ENCODE measurements at regions not wholly inside any gene's neighbourhood (a gene's known extent, or its start where the extent isn't known, plus 50 kb on each side); places are given as distances from the start of the nearest gene placed in this dataset.
"Not testable (repeated sequence)": the region's sequence is repeated elsewhere in the genome, so short reads cannot be mapped to it uniquely, and the experiment has no call there.

DNA sequence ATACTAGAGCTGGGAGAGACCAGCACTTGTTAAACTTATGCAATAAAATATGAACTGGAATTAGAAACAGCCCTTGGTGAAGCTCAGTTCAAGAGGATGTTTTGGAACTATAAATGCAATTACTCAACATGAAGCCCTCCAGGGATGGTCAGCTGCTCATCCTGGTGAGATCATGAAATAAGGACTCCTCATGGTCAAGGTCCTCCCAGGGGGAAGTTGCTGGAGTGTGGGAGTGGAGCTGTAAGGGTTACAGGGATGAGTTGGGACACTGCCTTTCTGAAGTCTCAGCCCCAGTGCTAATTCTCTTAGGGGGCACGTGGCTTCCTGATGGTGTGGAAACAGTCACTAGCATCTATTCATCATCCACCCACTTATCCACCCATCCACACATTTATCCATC is 301.7 kb upstream of the SFSWAP start:
- Mint-ChIP-seq H3K27ac (no peak overlapping the region), H3K4me3 (no peak overlapping the region), H3K36me3 (no peaks in the 10 kb centered on the region), H3K27me3 (ENCODE audit: low read depth in 3 of 3) (peaks cover 0 to 7% (median 2%) of the 10 kb centered on the region in 3 donors), H3K4me1 (no peaks in the 10 kb centered on the region), H3K9me3 (peaks cover 0 to 4% (median 0%) of the 10 kb centered on the region in 6 donors)
- DNase-seq, result no peak

DNA sequence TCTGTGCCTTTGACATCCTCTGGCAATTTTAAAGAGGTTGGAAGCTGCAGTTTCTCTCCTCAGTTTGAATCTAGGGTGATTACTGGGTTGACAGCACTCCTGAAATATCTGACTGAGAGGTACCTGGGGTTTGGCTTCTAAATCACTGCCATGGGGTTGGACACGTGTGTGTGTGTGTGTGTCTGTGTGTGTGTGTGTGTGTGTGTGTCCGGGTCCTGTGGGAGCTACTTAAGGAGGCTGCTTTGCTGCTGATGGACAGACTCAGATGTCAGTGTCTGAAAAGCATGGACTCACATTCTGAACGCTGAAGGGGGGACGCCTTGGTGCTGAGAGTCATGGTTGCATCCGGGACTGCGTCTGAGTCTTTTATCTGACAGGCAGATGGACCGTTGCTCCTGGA is 299.1 kb upstream of the SFSWAP start:
- not testable (repeated sequence) for H3K27me3 Mint-ChIP-seq (ENCODE audit: low read depth in 3 of 3); H3K4me1 Mint-ChIP-seq; DNase-seq; H3K27ac Mint-ChIP-seq; H3K36me3 Mint-ChIP-seq; H3K9me3 Mint-ChIP-seq; H3K4me3 Mint-ChIP-seq

DNA sequence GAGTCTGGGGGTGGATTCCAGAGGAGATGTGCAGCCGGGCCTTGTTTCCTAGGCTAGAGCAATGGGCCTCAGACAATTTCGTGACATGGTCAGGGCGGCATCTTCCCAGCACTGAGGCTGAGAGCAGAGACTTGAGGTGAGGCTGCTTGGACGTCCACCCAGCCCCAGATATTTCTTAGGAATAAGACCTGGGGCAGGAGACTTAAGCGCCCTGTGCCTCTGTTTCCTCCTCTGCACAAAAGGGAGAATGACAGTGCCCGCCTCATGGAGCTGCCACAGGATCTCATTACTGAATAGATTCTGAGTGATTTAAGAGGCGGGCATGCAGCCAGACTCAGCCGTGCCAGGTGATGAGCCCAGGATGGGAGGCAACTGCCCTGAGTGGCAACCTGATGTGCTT is 297.9 kb upstream of the SFSWAP start:
- H3K9me3 Mint-ChIP-seq, result peaks cover 0 to 2% (median 0%) of the 10 kb centered on the region in 6 donors
- H3K4me3 Mint-ChIP-seq, result no peak overlapping the region
- no peak for DNase-seq
- H3K27ac Mint-ChIP-seq, result no peak overlapping the region
- peaks cover 0 to 5% (median 2%) of the 10 kb centered on the region in 3 donors for H3K27me3 Mint-ChIP-seq (ENCODE audit: low read depth in 3 of 3)
- H3K36me3 Mint-ChIP-seq, result no peaks in the 10 kb centered on the region
- H3K4me1 Mint-ChIP-seq, result no peaks in the 10 kb centered on the region

DNA sequence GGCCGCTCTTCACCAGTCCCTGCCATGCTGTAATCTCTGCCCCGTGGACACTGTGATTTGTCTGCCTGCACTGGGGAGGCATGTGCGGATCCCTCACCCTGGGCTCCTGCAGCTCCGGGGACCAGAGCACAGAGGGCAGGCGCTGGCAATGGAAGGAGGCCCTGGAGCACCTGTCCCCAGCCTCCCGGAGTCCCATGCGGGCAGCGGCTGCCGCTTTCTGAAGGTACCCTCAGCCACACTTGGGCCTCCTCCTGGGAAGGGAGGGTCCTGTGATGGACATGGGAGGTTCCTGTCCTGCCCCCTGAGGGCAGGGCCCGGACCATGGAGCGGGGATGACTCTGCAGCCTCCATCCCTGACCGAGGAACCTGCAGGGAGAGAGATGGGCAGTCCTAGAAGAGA is 297.4 kb upstream of the SFSWAP start:
- Mint-ChIP-seq H3K27ac (no peak overlapping the region), H3K36me3 (no peaks in the 10 kb centered on the region), H3K4me1 (no peaks in the 10 kb centered on the region), H3K9me3 (no peaks in the 10 kb centered on the region), H3K27me3 (ENCODE audit: low read depth in 3 of 3) (peaks cover 0 to 5% (median 2%) of the 10 kb centered on the region in 3 donors), H3K4me3 (no peak overlapping the region)
- DNase-seq, result no peak

DNA sequence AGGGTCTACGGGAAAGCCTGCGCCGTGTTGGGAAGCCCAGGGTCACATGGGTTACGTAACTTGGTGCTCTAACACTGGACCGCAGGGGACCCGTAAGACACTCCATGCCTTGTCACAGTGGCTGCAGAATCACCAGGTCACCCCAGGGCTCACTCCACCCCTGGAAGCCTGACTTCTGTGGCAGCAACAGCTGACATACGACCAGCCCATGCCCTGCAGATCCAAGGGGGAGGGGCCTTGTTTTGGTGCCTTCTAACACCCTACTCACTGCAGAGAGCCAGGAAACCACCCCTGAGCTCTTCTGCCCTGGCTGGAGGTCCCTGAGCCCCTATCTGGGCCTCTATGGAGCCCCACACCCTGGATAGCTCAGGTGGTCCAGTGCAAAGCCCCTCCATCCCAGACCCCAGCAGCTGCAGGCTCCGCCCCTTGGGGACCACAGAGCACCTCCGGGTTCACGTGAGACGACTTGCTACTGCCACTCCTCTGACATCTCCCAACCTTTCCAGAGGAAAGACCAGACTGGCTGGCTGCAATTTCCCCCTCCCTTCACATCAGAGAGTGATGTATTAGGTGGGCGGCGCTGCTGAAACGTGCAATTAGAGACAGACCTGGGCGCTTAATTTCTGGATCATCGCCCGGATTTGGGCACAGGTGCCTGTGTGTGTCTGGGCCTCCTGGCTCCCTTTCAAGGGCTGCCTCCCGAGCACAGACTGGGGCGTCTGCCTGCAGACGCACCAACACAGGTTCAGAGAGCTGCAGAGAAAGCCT is 296.6 kb upstream of the SFSWAP start:
- DNase-seq; H3K27me3 Mint-ChIP-seq (ENCODE audit: low read depth in 3 of 3); H3K4me3 Mint-ChIP-seq; H3K4me1 Mint-ChIP-seq; H3K27ac Mint-ChIP-seq; H3K9me3 Mint-ChIP-seq; H3K36me3 Mint-ChIP-seq: not testable (repeated sequence)

DNA sequence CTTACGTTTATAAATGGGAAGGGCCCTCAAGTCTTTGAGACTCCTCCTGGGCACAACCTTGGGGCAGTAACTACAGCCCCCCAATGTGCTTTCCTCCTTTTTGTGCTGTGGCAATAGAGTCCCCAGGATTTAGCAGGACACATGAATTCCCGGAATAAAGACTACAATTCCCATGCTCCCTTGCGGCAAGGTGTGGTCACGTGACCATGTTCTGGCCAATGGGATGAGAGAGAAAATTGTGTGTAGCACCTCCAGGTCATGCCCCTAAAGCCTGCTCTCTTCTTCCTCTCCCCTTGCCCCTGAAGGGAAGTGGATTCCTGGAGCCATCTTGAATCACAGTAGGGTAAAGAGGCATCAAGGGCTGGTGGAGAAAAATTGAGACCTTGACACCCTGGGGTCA is 295.1 kb upstream of the SFSWAP start:
- Mint-ChIP-seq H3K27me3 (ENCODE audit: low read depth in 3 of 3) (peaks cover 0 to 5% (median 3%) of the 10 kb centered on the region in 3 donors), H3K27ac (no peak overlapping the region), H3K4me1 (no peaks in the 10 kb centered on the region), H3K4me3 (no peak overlapping the region), H3K9me3 (no peaks in the 10 kb centered on the region), H3K36me3 (no peaks in the 10 kb centered on the region)
- no peak for DNase-seq

DNA sequence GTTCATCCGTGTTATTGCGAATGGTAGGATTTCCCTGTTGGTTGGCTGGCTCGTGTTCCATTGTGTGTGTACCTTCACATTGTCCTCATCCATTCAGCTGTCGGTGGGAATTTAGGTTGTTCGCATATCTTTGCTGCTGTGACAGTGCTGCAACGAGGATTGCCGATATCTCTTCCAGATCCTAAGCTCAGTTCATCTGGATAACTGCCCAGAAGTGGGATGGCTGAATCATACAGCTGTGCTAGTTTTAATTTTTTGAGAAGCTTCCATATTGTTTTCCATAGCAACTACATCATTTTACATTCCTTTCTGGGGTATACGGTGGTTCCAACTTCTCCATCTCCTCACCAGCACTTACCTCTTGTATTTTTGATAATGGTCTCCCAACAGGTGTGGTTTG is 292.8 kb upstream of the SFSWAP start:
- Mint-ChIP-seq H3K4me1 (no peaks in the 10 kb centered on the region), H3K4me3 (no peak overlapping the region), H3K9me3 (peaks cover 0 to under 1% (median 0%) of the 10 kb centered on the region in 6 donors), H3K27ac (no peak overlapping the region), H3K36me3 (no peaks in the 10 kb centered on the region), H3K27me3 (ENCODE audit: low read depth in 3 of 3) (peaks cover 0 to 5% (median 2%) of the 10 kb centered on the region in 3 donors)
- DNase-seq, result no peak

DNA sequence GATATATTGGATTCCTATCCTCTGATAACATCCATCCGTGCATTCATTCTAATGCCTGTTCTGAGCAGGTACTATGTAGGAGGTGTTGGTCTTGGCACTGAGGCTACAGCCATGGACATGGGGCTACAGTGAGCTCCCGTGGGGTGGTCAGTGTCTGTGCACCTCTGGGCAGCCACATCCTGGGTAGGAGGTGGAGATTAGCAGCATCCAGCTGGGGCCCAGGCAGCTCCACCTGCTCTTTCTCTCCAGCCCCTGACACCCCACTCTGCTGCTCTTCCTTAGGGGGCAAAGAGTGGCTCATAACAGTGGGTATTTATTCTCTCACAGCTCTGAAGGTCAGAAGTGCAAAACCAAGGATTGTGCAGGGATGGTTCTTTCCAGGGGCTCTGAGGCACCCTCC is 292.0 kb upstream of the SFSWAP start:
- no peak for DNase-seq
- Mint-ChIP-seq H3K27me3 (ENCODE audit: low read depth in 3 of 3) (peaks cover 0 to 5% (median 2%) of the 10 kb centered on the region in 3 donors), H3K4me1 (no peaks in the 10 kb centered on the region), H3K27ac (no peak overlapping the region), H3K36me3 (peaks cover 0 to 4% (median 0%) of the 10 kb centered on the region in 3 donors), H3K9me3 (peaks cover 0 to 7% (median 2%) of the 10 kb centered on the region in 6 donors), H3K4me3 (no peak overlapping the region)

DNA sequence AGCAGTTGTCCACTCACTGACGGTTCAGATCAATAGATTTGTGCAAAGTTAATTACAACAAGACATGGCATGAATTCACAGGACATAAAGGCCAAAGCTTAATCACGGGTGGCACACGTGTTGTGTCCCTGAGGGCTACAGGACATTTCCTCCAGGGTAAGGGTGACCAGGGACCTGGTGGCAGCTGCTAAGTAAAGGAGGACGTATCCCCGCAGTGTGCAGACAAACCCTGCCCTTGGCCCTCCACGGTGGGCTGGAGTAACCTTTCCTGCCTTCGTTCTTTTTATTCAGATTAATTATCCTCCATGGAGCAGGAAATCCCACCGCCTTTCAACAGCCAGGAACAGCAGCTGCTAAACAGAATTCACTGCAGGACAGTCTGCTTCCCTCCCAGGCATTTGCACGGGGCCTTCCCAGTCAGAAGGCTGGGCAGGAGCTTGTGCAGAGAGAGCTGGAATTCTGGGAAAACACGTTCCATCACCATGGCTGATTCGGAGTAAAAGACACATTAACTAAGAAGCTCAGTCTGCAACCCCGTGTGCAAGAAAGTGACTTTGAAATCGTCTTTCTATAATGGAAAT is 289.9 kb upstream of the SFSWAP start:
- H3K27me3 Mint-ChIP-seq (ENCODE audit: low read depth in 3 of 3), result peaks cover 2 to 5% (median 2%) of the 10 kb centered on the region in 3 donors
- peaks cover 0 to 18% (median 3%) of the 10 kb centered on the region in 6 donors for H3K9me3 Mint-ChIP-seq
- H3K27ac Mint-ChIP-seq, result no peak overlapping the region
- no peak for DNase-seq
- peaks cover 0 to 4% (median 0%) of the 10 kb centered on the region in 3 donors for H3K36me3 Mint-ChIP-seq
- no peak overlapping the region for H3K4me3 Mint-ChIP-seq
- H3K4me1 Mint-ChIP-seq, result no peaks in the 10 kb centered on the region

DNA sequence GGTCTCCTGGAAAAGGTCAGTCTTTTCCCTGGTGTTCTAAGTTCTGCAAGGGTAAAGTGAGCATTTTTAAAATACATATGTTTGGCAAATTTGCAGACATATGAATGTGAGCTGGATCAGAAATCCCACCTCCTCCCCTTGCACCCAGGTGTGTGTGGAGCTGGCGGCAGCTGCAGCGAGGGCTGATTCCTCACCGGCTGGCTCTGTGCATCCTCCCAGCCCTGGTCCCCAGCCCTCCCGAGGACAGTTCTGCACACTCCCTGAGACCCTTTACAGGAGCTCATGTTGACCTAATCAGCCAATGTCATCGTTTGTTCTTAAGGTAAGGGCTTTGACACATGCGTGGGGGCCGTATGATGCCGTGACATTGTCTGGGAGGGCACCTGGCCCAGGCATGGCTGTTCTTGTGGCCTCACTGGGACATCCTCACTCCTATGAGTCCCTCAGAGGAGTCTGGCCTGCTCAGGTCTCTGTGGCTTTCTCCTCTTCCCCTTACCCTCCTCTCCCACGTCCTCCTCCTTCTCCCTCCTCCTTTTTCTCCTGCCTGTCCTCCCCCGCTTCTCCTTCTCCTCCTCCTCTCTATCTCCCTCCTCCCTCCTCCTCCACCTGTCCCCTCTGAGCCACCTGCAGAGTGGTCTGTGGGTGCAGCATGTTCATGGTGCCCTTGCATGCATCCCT is 289.2 kb upstream of the SFSWAP start:
- H3K27ac Mint-ChIP-seq, result no peak overlapping the region
- H3K9me3 Mint-ChIP-seq, result peaks cover 0 to 18% (median 3%) of the 10 kb centered on the region in 6 donors
- H3K27me3 Mint-ChIP-seq (ENCODE audit: low read depth in 3 of 3), result peaks cover 2 to 5% (median 2%) of the 10 kb centered on the region in 3 donors
- no peak for DNase-seq
- H3K36me3 Mint-ChIP-seq, result peaks cover 0 to 4% (median 0%) of the 10 kb centered on the region in 3 donors
- H3K4me1 Mint-ChIP-seq, result no peaks in the 10 kb centered on the region
- H3K4me3 Mint-ChIP-seq, result no peak overlapping the region

DNA sequence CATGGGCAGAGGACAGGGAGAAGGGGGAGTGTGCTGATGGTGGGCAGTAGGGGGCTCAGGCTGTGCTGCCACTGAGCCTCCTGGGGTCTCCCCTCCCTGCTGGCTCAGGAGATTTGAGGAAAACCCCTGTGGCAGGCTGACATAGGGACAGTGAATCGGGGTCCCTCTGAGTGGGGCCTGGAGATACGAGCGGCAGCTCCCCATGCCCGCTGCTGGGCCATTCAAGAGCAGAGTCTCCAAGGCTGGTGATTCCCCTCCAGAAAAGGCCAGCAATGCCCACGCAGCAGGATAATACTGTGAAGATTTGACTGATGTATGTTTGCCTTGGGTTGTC is 288.7 kb upstream of the SFSWAP start:
- no peaks in the 10 kb centered on the region for H3K4me1 Mint-ChIP-seq
- no peak overlapping the region for H3K27ac Mint-ChIP-seq

DNA sequence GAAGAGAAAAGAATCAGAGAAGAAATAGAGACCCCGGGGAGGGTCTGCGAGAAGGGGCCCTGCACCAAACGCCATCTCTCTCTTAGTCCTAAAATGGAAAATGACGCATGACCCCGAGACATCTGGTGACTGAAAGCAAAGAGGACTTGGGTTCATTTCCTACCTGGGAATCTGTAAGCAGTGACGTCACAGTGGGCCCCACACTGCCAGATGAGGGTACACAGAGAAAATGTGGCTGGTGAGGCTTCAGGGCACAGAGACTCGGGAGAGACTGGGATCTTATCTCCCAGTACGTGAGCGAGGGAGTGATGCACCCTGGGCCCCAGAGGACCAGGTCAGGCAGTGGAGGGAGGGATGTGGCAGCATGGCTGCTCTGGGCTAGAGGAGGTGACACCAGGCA is 288.1 kb upstream of the SFSWAP start:
- peaks cover 2 to 5% (median 2%) of the 10 kb centered on the region in 3 donors for H3K27me3 Mint-ChIP-seq (ENCODE audit: low read depth in 3 of 3)
- no peak for DNase-seq
- H3K4me1 Mint-ChIP-seq, result no peaks in the 10 kb centered on the region
- no peak overlapping the region for H3K27ac Mint-ChIP-seq
- peaks cover 0 to 18% (median 3%) of the 10 kb centered on the region in 6 donors for H3K9me3 Mint-ChIP-seq
- H3K4me3 Mint-ChIP-seq, result no peak overlapping the region
- H3K36me3 Mint-ChIP-seq, result peaks cover 0 to 4% (median 0%) of the 10 kb centered on the region in 3 donors

More for the DNA sequence above, 288.7 kb upstream of the SFSWAP start:
- Mint-ChIP-seq H3K27me3 (ENCODE audit: low read depth in 3 of 3) (peaks cover 2 to 5% (median 2%) of the 10 kb centered on the region in 3 donors), H3K36me3 (peaks cover 0 to 4% (median 0%) of the 10 kb centered on the region in 3 donors), H3K4me3 (no peak overlapping the region), H3K9me3 (peaks cover 0 to 18% (median 3%) of the 10 kb centered on the region in 6 donors)
- DNase-seq, result no peak

DNA sequence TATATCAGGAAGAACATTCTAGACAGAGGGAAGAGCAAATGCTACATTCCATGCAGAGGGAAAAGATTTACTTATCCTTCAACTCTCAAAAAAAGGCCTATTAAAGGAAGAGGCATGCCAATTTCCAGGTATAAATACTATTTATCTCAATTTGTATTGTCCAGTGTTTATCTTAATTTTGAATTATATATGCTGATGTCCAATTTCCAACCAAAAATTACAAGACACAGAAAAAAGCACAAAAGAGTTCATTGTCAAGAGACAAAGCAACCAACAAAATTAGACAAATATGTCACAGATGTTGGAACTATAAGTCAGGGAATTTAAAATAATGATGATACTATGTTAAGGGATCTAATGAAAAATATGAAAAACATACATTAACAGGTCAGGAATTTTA is 286.6 kb upstream of the SFSWAP start:
- Mint-ChIP-seq H3K4me3 (no peak overlapping the region), H3K36me3 (peaks cover 0 to 4% (median 0%) of the 10 kb centered on the region in 3 donors), H3K9me3 (peaks cover 0 to 18% (median 3%) of the 10 kb centered on the region in 6 donors), H3K27me3 (ENCODE audit: low read depth in 3 of 3) (peaks cover 2% of the 10 kb centered on the region in 3 donors), H3K4me1 (no peaks in the 10 kb centered on the region), H3K27ac (no peak overlapping the region)
- DNase-seq, result no peak

Measured in immature natural killer cell (primary cell).